ENCODE measurements at regions not wholly inside any gene's neighbourhood (a gene's known extent, or its start where the extent isn't known, plus 50 kb on each side); places are given as distances from the start of the nearest gene placed in this dataset.

DNA sequence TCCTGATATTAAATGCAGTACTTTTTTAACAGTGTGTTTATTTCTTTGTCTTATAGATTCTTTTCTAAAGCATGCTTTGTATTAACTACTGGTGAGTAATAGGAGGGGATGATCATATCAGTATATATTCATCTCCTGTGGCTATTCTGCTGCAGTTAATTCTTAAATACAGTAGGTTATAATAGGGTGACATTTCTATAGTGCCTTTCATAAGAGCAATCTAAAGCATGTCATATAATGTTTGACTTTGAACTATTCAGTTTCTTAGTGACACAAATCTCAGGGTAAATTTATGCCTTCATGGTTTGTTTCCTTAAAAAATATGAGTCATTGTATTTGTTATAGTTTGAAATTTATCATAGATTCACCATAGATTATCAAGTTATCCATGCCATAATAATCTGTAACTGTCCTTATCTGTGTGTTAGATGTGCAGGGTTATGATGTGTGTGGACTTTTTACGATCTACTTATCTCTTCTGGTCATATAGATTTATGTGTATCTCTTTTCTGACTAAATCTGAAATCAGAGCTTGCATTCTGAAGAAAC is 1019.5 kb downstream of the NR2F1-AS1 start:
- H3K36me3 ChIP-seq (ENCODE audit: control insufficient read depth in 2 of 2, extremely low read depth in 1 of 2, insufficient read depth in 2 of 2, low read length in 2 of 2): no peaks in the 10 kb centered on the region
- no peaks in the 10 kb centered on the region for H4K20me1 ChIP-seq (replicated peaks; ENCODE audit: control insufficient read depth, extremely low read depth, insufficient read depth, low read length)
- no peak overlapping the region for H3K27ac ChIP-seq (ENCODE audit: insufficient read depth, low read depth, low read length)
- H3K4me3 ChIP-seq (replicated peaks in 1 of 3; ENCODE audit: insufficient read depth in 1 of 3, low read depth in 1 of 3, low read length in 3 of 3): no peak overlapping the region
- no peak overlapping the region for H3K9ac ChIP-seq (replicated peaks; ENCODE audit: extremely low read depth, insufficient read depth, low read length)
- H3K27me3 ChIP-seq (ENCODE audit: control insufficient read depth in 2 of 2, insufficient read depth in 2 of 2, low read length in 2 of 2): no peaks in the 10 kb centered on the region
- no peaks in the 10 kb centered on the region for H3K4me1 ChIP-seq (ENCODE audit: control insufficient read depth, extremely low read depth, insufficient read depth, low read length)
- DNase-seq (ENCODE audit: low read depth, low spot score): no peak
- dilution Hi-C loops (cut with MboI; ENCODE audit: extremely low pct_ligation_motif_present, low sequenced_read_pairs) (no loop called here), intact Hi-C loops (cut with micrococcal nuclease) (no loop called here)
- H2AFZ ChIP-seq (ENCODE audit: low read depth, low read length): no peak overlapping the region
- H3K4me2 ChIP-seq (ENCODE audit: insufficient read depth, low read length): no peak overlapping the region
- FAIRE-seq: no peak
- no peaks in the 10 kb centered on the region for H3K9me1 ChIP-seq (replicated peaks; ENCODE audit: control insufficient read depth, extremely low read depth, insufficient read depth, low read length)
- CTCF ChIA-PET: interaction anchor here (1.5 kb wide), 1 partner anchor 43 kb away, joined by 4 read pairs; no protein-coding TSS in a partner anchor
- POLR2A ChIA-PET: no interaction called here
- no TSS peak for BruUV-seq (replicated peaks)
- H3K79me2 ChIP-seq (ENCODE audit: control insufficient read depth, insufficient read depth, low read length): no peaks in the 10 kb centered on the region
- no peaks in the 10 kb centered on the region for H3K9me3 ChIP-seq (replicated peaks; ENCODE audit: control insufficient read depth, insufficient read depth, low read length)
- TF ChIP-seq, protein P1, sequence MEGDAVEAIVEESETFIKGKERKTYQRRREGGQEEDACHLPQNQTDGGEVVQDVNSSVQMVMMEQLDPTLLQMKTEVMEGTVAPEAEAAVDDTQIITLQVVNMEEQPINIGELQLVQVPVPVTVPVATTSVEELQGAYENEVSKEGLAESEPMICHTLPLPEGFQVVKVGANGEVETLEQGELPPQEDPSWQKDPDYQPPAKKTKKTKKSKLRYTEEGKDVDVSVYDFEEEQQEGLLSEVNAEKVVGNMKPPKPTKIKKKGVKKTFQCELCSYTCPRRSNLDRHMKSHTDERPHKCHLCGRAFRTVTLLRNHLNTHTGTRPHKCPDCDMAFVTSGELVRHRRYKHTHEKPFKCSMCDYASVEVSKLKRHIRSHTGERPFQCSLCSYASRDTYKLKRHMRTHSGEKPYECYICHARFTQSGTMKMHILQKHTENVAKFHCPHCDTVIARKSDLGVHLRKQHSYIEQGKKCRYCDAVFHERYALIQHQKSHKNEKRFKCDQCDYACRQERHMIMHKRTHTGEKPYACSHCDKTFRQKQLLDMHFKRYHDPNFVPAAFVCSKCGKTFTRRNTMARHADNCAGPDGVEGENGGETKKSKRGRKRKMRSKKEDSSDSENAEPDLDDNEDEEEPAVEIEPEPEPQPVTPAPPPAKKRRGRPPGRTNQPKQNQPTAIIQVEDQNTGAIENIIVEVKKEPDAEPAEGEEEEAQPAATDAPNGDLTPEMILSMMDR (IDR thresholded peaks at IDR 0.05; ENCODE audit: extremely low read depth in 1 of 2, insufficient read depth in 1 of 2, low read depth in 1 of 2, low read length in 2 of 2): no peak
- TF ChIP-seq, protein P2, sequence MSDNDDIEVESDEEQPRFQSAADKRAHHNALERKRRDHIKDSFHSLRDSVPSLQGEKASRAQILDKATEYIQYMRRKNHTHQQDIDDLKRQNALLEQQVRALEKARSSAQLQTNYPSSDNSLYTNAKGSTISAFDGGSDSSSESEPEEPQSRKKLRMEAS (IDR thresholded peaks at IDR 0.05; ENCODE audit: insufficient read depth, insufficient read length): no peak
- no peak for TF ChIP-seq MYC (IDR thresholded peaks at IDR 0.05; ENCODE audit: low read depth, low read length)
- no peak for TF ChIP-seq JUN (IDR thresholded peaks at IDR 0.05; ENCODE audit: borderline replicate concordance, insufficient read depth, insufficient read length, low read depth)
- no peak for TF ChIP-seq GATA2 (IDR thresholded peaks at IDR 0.05; ENCODE audit: insufficient read depth, insufficient read length, low read depth, low read length)
- TF ChIP-seq EZH2 (IDR thresholded peaks at IDR 0.05; ENCODE audit: borderline replicate concordance, low read depth, low read length, severe bottlenecking): no peak
- no peak for TF ChIP-seq POLR2A (IDR thresholded peaks at IDR 0.05; ENCODE audit: low read depth, low read length)
- TF ChIP-seq POLR2AphosphoS5 (IDR thresholded peaks at IDR 0.05; ENCODE audit: insufficient read depth, low read depth, low read length): no peak
- TF ChIP-seq FOS (IDR thresholded peaks at IDR 0.05; ENCODE audit: borderline replicate concordance, insufficient read depth, low read length): no peak

Data from endothelial cell of umbilical vein (primary cell).